ENCODE measurements at regions not wholly inside any gene's neighbourhood (a gene's known extent, or its start where the extent isn't known, plus 50 kb on each side); places are given as distances from the start of the nearest gene placed in this dataset.

GRCh38 chr16:72537664-72538063, 365.7 kb upstream of the PMFBP1 start:
- no peak for TF ChIP-seq CTCF (IDR thresholded peaks at IDR 0.05; ENCODE audit: extremely low read depth, low read depth, low read length)
- Histone ChIP-seq H3K9me3 (ENCODE audit: low read depth, low read length) (no peaks in the 10 kb centered on the region), H3K4me2 (ENCODE audit: insufficient read depth, low read length) (peak overlapping the region; percentile 45), H3K4me3 (ENCODE audit: insufficient read depth, low read length) (no peak overlapping the region), H3K27ac (ENCODE audit: low read depth, low read length) (peak overlapping the region; percentile 63), H4K20me1 (ENCODE audit: insufficient read depth, low read length) (no peaks in the 10 kb centered on the region), H3K36me3 (ENCODE audit: insufficient read depth, low read length) (no peaks in the 10 kb centered on the region), H3K4me1 (ENCODE audit: insufficient read depth, low read length) (peaks cover 15% of the 10 kb centered on the region), H2AFZ (ENCODE audit: low read length) (no peak overlapping the region), H3K79me2 (ENCODE audit: insufficient read depth, low read length) (no peaks in the 10 kb centered on the region), H3K27me3 (ENCODE audit: insufficient read depth, low read length) (no peaks in the 10 kb centered on the region)
- peak; percentile 14 for DNase-seq (ENCODE audit: insufficient read length, low spot score, missing footprints)

GRCh38 chr16:72536723-72537435, 364.9 kb upstream of the PMFBP1 start:
- Histone ChIP-seq H4K20me1 (ENCODE audit: insufficient read depth, low read length) (no peaks in the 10 kb centered on the region), H2AFZ (ENCODE audit: low read length) (no peak overlapping the region), H3K4me2 (ENCODE audit: insufficient read depth, low read length) (peak overlapping the region; percentile 45), H3K79me2 (ENCODE audit: insufficient read depth, low read length) (no peaks in the 10 kb centered on the region), H3K36me3 (ENCODE audit: insufficient read depth, low read length) (no peaks in the 10 kb centered on the region), H3K4me1 (ENCODE audit: insufficient read depth, low read length) (peaks cover 15% of the 10 kb centered on the region), H3K27ac (ENCODE audit: low read depth, low read length) (peak overlapping the region; percentile 63), H3K4me3 (ENCODE audit: insufficient read depth, low read length) (no peak overlapping the region), H3K9me3 (ENCODE audit: low read depth, low read length) (no peaks in the 10 kb centered on the region), H3K27me3 (ENCODE audit: insufficient read depth, low read length) (no peaks in the 10 kb centered on the region)
- DNase-seq (ENCODE audit: insufficient read length, low spot score, missing footprints) = peak; percentile 41
- TF ChIP-seq CTCF (IDR thresholded peaks at IDR 0.05; ENCODE audit: extremely low read depth, low read depth, low read length) = no peak

- Histone ChIP-seq H3K9me3 (ENCODE audit: low read depth, low read length) (no peaks in the 10 kb centered on the region), H3K4me2 (ENCODE audit: insufficient read depth, low read length) (no peak overlapping the region), H3K36me3 (ENCODE audit: insufficient read depth, low read length) (no peaks in the 10 kb centered on the region), H3K79me2 (ENCODE audit: insufficient read depth, low read length) (no peaks in the 10 kb centered on the region), H4K20me1 (ENCODE audit: insufficient read depth, low read length) (no peaks in the 10 kb centered on the region), H2AFZ (ENCODE audit: low read length) (peak overlapping the region; percentile 17), H3K27ac (ENCODE audit: low read depth, low read length) (no peak overlapping the region), H3K4me1 (ENCODE audit: insufficient read depth, low read length) (peaks cover 21% of the 10 kb centered on the region), H3K4me3 (ENCODE audit: insufficient read depth, low read length) (no peak overlapping the region), H3K27me3 (ENCODE audit: insufficient read depth, low read length) (no peaks in the 10 kb centered on the region)
- no peak for DNase-seq (ENCODE audit: insufficient read length, low spot score, missing footprints)
- TF ChIP-seq CTCF (IDR thresholded peaks at IDR 0.05; ENCODE audit: extremely low read depth, low read depth, low read length) = no peak
Measured at GRCh38 chr16:72532906-72533410, 361.0 kb upstream of the PMFBP1 start.

GRCh38 chr16:72530434-72530833, 358.5 kb upstream of the PMFBP1 start:
- no peaks in the 10 kb centered on the region for H3K9me3 ChIP-seq (ENCODE audit: low read depth, low read length)
- no peaks in the 10 kb centered on the region for H3K27me3 ChIP-seq (ENCODE audit: insufficient read depth, low read length)
- peaks cover 6% of the 10 kb centered on the region for H3K4me1 ChIP-seq (ENCODE audit: insufficient read depth, low read length)
- no peaks in the 10 kb centered on the region for H4K20me1 ChIP-seq (ENCODE audit: insufficient read depth, low read length)
- H3K36me3 ChIP-seq (ENCODE audit: insufficient read depth, low read length) = no peaks in the 10 kb centered on the region
- DNase-seq (ENCODE audit: insufficient read length, low spot score, missing footprints) = peak; percentile 87
- no peaks in the 10 kb centered on the region for H3K79me2 ChIP-seq (ENCODE audit: insufficient read depth, low read length)
- TF ChIP-seq CTCF (IDR thresholded peaks at IDR 0.05; ENCODE audit: extremely low read depth, low read depth, low read length) = peak; percentile 65
- H2AFZ ChIP-seq (ENCODE audit: low read length) = peak overlapping the region; percentile 61
- peak overlapping the region; percentile 35 for H3K4me2 ChIP-seq (ENCODE audit: insufficient read depth, low read length)
- peak overlapping the region; percentile 53 for H3K27ac ChIP-seq (ENCODE audit: low read depth, low read length)
- no peak overlapping the region for H3K4me3 ChIP-seq (ENCODE audit: insufficient read depth, low read length)
